ENCODE measurements at regions not wholly inside any gene's neighbourhood (a gene's known extent, or its start where the extent isn't known, plus 50 kb on each side); places are given as distances from the start of the nearest gene placed in this dataset.

GRCh38 chrX:140034916-140035315 lies 69.6 kb upstream of the CXorf66 start:
- TF ChIP-seq CTCF (IDR thresholded peaks at IDR 0.05) (no peak), POLR2A (IDR thresholded peaks at IDR 0.05) (no peak)

Data from esophagus squamous epithelium (tissue), 4 donors.